ENCODE measurements at regions not wholly inside any gene's neighbourhood (a gene's known extent, or its start where the extent isn't known, plus 50 kb on each side); places are given as distances from the start of the nearest gene placed in this dataset.

GRCh38 chr6:145036848-145037567 lies 698.3 kb downstream of the EPM2A start:
- no peak for DNase-seq

GRCh38 chr6:145042559-145042958 lies 692.8 kb downstream of the EPM2A start:
- no peak for DNase-seq

GRCh38 chr6:145043926-145044500 lies 691.3 kb downstream of the EPM2A start:
- no peak for DNase-seq

- DNase-seq: no peak
Measured at GRCh38 chr6:145044641-145045246, 690.6 kb downstream of the EPM2A start.

GRCh38 chr6:145045582-145045981 lies 689.7 kb downstream of the EPM2A start:
- no peak for DNase-seq

GRCh38 chr6:145047891-145048290 lies 687.4 kb downstream of the EPM2A start:
- DNase-seq: no peak

GRCh38 chr6:145051661-145052060 lies 683.7 kb downstream of the EPM2A start:
- DNase-seq: no peak

GRCh38 chr6:145055567-145055966 lies 679.8 kb downstream of the EPM2A start:
- DNase-seq: no peak

GRCh38 chr6:145060714-145061113 lies 674.6 kb downstream of the EPM2A start:
- no peak for DNase-seq

- no peak for DNase-seq
Measured at GRCh38 chr6:145063091-145063490, 672.2 kb downstream of the EPM2A start.

- DNase-seq: no peak
Measured at GRCh38 chr6:145067430-145067829, 667.9 kb downstream of the EPM2A start.

GRCh38 chr6:145068577-145068976 lies 666.7 kb downstream of the EPM2A start:
- DNase-seq: no peak

GRCh38 chr6:145069966-145070365 lies 665.4 kb downstream of the EPM2A start:
- DNase-seq: no peak

GRCh38 chr6:145070791-145071190 lies 664.5 kb downstream of the EPM2A start:
- no peak for DNase-seq

- no peak for DNase-seq
Measured at GRCh38 chr6:145071836-145072235, 663.5 kb downstream of the EPM2A start.

- DNase-seq: no peak
Measured at GRCh38 chr6:145073811-145074210, 661.5 kb downstream of the EPM2A start.

- no peak for DNase-seq
Measured at GRCh38 chr6:145074805-145075204, 660.5 kb downstream of the EPM2A start.

- DNase-seq: no peak
Measured at GRCh38 chr6:145075425-145075824, 659.9 kb downstream of the EPM2A start.

- DNase-seq: no peak
Measured at GRCh38 chr6:145076115-145076841, 659.0 kb downstream of the EPM2A start.

- no peak for DNase-seq
Measured at GRCh38 chr6:145077382-145077781, 657.9 kb downstream of the EPM2A start.

- DNase-seq: no peak
Measured at GRCh38 chr6:145080651-145081050, 654.7 kb downstream of the EPM2A start.

GRCh38 chr6:145081677-145082076 lies 653.6 kb downstream of the EPM2A start:
- no peak for DNase-seq

GRCh38 chr6:145082359-145082758 lies 653.0 kb downstream of the EPM2A start:
- DNase-seq: no peak

GRCh38 chr6:145086197-145086596 lies 649.1 kb downstream of the EPM2A start:
- DNase-seq: no peak

Data from activated CD4-positive, alpha-beta T cell treated with anti-CD3 and anti-CD28 coated beads for 4 hours (primary cell).